H1 (cell line): ENCODE measurements at regions not wholly inside any gene's neighbourhood (a gene's known extent, or its start where the extent isn't known, plus 50 kb on each side); places are given as distances from the start of the nearest gene placed in this dataset.

ENCODE experiments used
- CTCF ChIA-PET: fragments of 300-600 bp; sonication (Branson Sonifier 250); formaldehyde crosslinking; loops from one replicate; lab custom pipeline; 2021; ENCODE audit not compliant: partially characterized antibody; lab: Charles Lee
- POLR2A ChIA-PET: fragments of 300-600 bp; sonication (Branson Sonifier 250); formaldehyde crosslinking; loops from one replicate; lab custom pipeline; 2021; ENCODE audit warnings: inconsistent platforms; ENCODE audit not compliant: partially characterized antibody; lab: Charles Lee
- DNase-seq, 2 experiments: peaks; one replicate each; pipeline versions ENCODE4 v3.0.0 to v3.0.0-alpha.2; 2010 to 2022; ENCODE audit warnings: low spot score in 2 of 2, low read depth in 1 of 2, mixed read lengths in 1 of 2
- FAIRE-seq: peaks from 2 replicates; lab custom pipeline; 2011; peaks lifted over from hg19 to GRCh38; lab: Jason Lieb, UNC
- H2AFZ ChIP-seq: 2 replicates; pipeline ENCODE4 v1.8.1; 2012; ENCODE audit warnings: low read length, inconsistent platforms
- H2AK5ac ChIP-seq: 2 replicates; pipeline ENCODE4 v1.6.1; 2013; ENCODE audit warnings: low read depth, low read length
- H2BK120ac ChIP-seq: replicated peaks from 2 replicates; pipeline ENCODE3; 2013; ENCODE audit warnings: low read depth, low read length, inconsistent platforms
- H2BK12ac ChIP-seq: 2 replicates; pipeline ENCODE4 v1.6.1; 2013; ENCODE audit warnings: low read depth, low read length
- H2BK15ac ChIP-seq: 2 replicates; pipeline ENCODE4 v1.6.1; 2013; ENCODE audit warnings: low read length
- H2BK20ac ChIP-seq: 2 replicates; pipeline ENCODE4 v1.6.1; 2013; ENCODE audit warnings: low read length
- H2BK5ac ChIP-seq: 2 replicates; pipeline ENCODE4 v1.6.1; 2013; ENCODE audit warnings: low read depth, low read length
- H3K14ac ChIP-seq: 2 replicates; pipeline ENCODE4 v1.6.1; 2013; ENCODE audit warnings: inconsistent platforms; ENCODE audit not compliant: insufficient read length
- H3K18ac ChIP-seq: 2 replicates; pipeline ENCODE4 v1.6.1; 2013; ENCODE audit warnings: low read length; ENCODE audit errors: extremely low read depth
- H3K23ac ChIP-seq: 2 replicates; pipeline ENCODE4 v1.6.1; 2013; ENCODE audit warnings: inconsistent platforms; ENCODE audit not compliant: insufficient read length
- H3K23me2 ChIP-seq: 2 replicates; pipeline ENCODE4 v1.6.1; 2013; ENCODE audit warnings: low read depth, low read length
- H3K27ac ChIP-seq: 2 replicates; pipeline ENCODE4 v1.6.1; 2011; ENCODE audit warnings: low read depth, low read length, inconsistent platforms
- H3K27me3 ChIP-seq, 4 experiments: replicated peaks in 1 of 4; 1 replicate in 1 of 4; 2 replicates in 3 of 4; pipeline versions ENCODE4 v1.6.1 to v1.8.1; 2011 to 2013; ENCODE audit warnings: low read length in 3 of 4, mild to moderate bottlenecking in 3 of 4, inconsistent platforms in 2 of 4, mixed read lengths in 2 of 4, moderate library complexity in 1 of 4; ENCODE audit not compliant: control insufficient read depth in 3 of 4, insufficient read depth in 3 of 4; ENCODE audit errors: extremely low read depth in 1 of 4
- H3K36me3 ChIP-seq, 4 experiments: 2 replicates each; pipeline versions ENCODE4 v1.6.1 to v1.8.1; 2011 to 2013; ENCODE audit warnings: mild to moderate bottlenecking in 4 of 4, low read length in 3 of 4, moderate library complexity in 2 of 4, control low read depth in 1 of 4, inconsistent platforms in 1 of 4; ENCODE audit not compliant: insufficient read depth in 4 of 4, control insufficient read depth in 2 of 4
- H3K4ac ChIP-seq: replicated peaks from 2 replicates; pipeline ENCODE3; 2013; ENCODE audit warnings: low read length, low read depth, mixed read lengths, inconsistent platforms; ENCODE audit not compliant: insufficient read length
- H3K4me1 ChIP-seq, 4 experiments: replicated peaks in 1 of 4; 1 replicate in 1 of 4; 2 replicates in 3 of 4; pipeline versions ENCODE4 v1.6.1 to v1.8.1; 2011 to 2013; ENCODE audit warnings: low read length in 3 of 4, inconsistent platforms in 2 of 4, mixed read lengths in 1 of 4; ENCODE audit not compliant: insufficient read depth in 4 of 4, control insufficient read depth in 3 of 4
- H3K4me2 ChIP-seq, 2 experiments: 2 replicates each; pipeline versions ENCODE4 v1.6.1 to v1.8.1; 2011 to 2013; ENCODE audit warnings: low read depth in 2 of 2, low read length in 2 of 2, control low read depth in 1 of 2, inconsistent platforms in 1 of 2, mild to moderate bottlenecking in 1 of 2; ENCODE audit not compliant: insufficient read depth in 1 of 2
- H3K4me3 ChIP-seq, 4 experiments: fragments of 200-600, 300-600 bp in 1 of 4; sonication (generic), shearing (Covaris generic), sonication (Bioruptor Twin) in 1 of 4; 2 replicates each; pipeline versions ENCODE4 v1.5.1 to v1.8.1; 2011 to 2016; ENCODE audit warnings: low read length in 4 of 4, low read depth in 3 of 4, control low read depth in 2 of 4, inconsistent platforms in 2 of 4, mild to moderate bottlenecking in 2 of 4, mixed read lengths in 1 of 4, moderate library complexity in 1 of 4; ENCODE audit not compliant: insufficient read depth in 2 of 4; ENCODE audit errors: extremely low read depth in 1 of 4
- H3K56ac ChIP-seq: replicated peaks from 2 replicates; pipeline ENCODE3; 2013; ENCODE audit warnings: low read depth, mild to moderate bottlenecking, mixed read lengths, low read length, inconsistent platforms; ENCODE audit not compliant: insufficient read length
- H3K79me1 ChIP-seq: 2 replicates; pipeline ENCODE4 v1.6.1; 2013; ENCODE audit warnings: low read depth, low read length, control low read depth
- H3K79me2 ChIP-seq, 2 experiments: 2 replicates each; pipeline versions ENCODE4 v1.6.1 to v1.8.1; 2012 to 2013; ENCODE audit warnings: low read length in 2 of 2, mild to moderate bottlenecking in 2 of 2, inconsistent platforms in 1 of 2; ENCODE audit not compliant: insufficient read depth in 2 of 2, control insufficient read depth in 1 of 2
- H3K9ac ChIP-seq, 4 experiments: replicated peaks in 1 of 4; 1 replicate in 1 of 4; 2 replicates in 3 of 4; pipeline versions ENCODE4 v1.6.1 to v1.8.1; 2011 to 2013; ENCODE audit warnings: low read depth in 3 of 4, low read length in 3 of 4, control low read depth in 2 of 4, mild to moderate bottlenecking in 2 of 4, moderate library complexity in 2 of 4, inconsistent platforms in 1 of 4; ENCODE audit errors: extremely low read depth in 1 of 4
- H3K9me3 ChIP-seq, 2 experiments: 2 replicates each; pipeline versions ENCODE4 v1.6.1 to v1.8.1; 2012 to 2013; ENCODE audit warnings: mild to moderate bottlenecking in 2 of 2, moderate library complexity in 2 of 2, control low read depth in 1 of 2, inconsistent platforms in 1 of 2, low read depth in 1 of 2, low read length in 1 of 2, mixed read lengths in 1 of 2; ENCODE audit not compliant: insufficient read depth in 2 of 2
- H4K20me1 ChIP-seq, 2 experiments: replicated peaks in 1 of 2; 2 replicates each; pipeline versions ENCODE3 to v1.8.1; 2011 to 2013; ENCODE audit warnings: inconsistent platforms in 2 of 2, low read length in 2 of 2, mild to moderate bottlenecking in 1 of 2; ENCODE audit not compliant: insufficient read depth in 2 of 2, control insufficient read depth in 1 of 2
- H4K5ac ChIP-seq: 2 replicates; pipeline ENCODE4 v1.6.1; 2013; ENCODE audit warnings: low read length, low read depth, mixed read lengths, inconsistent platforms; ENCODE audit not compliant: insufficient read length
- H4K8ac ChIP-seq: 2 replicates; pipeline ENCODE4 v1.8.0; 2013; ENCODE audit warnings: mild to moderate bottlenecking, moderate library complexity, low read length, inconsistent platforms; ENCODE audit not compliant: insufficient read depth; ENCODE audit errors: extremely low read depth
- H4K91ac ChIP-seq: replicated peaks from 2 replicates; pipeline ENCODE3; 2013; ENCODE audit warnings: low read length, mixed read lengths, inconsistent platforms; ENCODE audit not compliant: insufficient read length
- BACH1 ChIP-seq: IDR thresholded peaks from 2 replicates; pipeline ENCODE4 v1.6.1; 2012; ENCODE audit warnings: low read length, improper control_type of control experiment
- GTF2F1 ChIP-seq: IDR thresholded peaks from 2 replicates; pipeline ENCODE4 v1.6.1; 2012; ENCODE audit warnings: low read depth, low read length, improper control_type of control experiment, borderline replicate concordance
- HDAC2 ChIP-seq, 2 experiments: fragments of 300-600 bp in 1 of 2; sonication (generic) in 1 of 2; IDR thresholded peaks; 2 replicates each; pipeline ENCODE4 v1.6.1; 2011 to 2012; ENCODE audit warnings: low read depth in 2 of 2, low read length in 2 of 2, mild to moderate bottlenecking in 2 of 2, moderate library complexity in 2 of 2, borderline replicate concordance in 1 of 2, inconsistent platforms in 1 of 2
- KDM1A ChIP-seq: fragments of 200-600, 300-600 bp; sonication (generic); IDR thresholded peaks from 2 replicates; pipeline ENCODE4 v1.7.1; 2016; ENCODE audit warnings: mild to moderate bottlenecking, low read length, borderline replicate concordance
- KDM4A ChIP-seq: IDR thresholded peaks from one replicate; pipeline ENCODE4 v1.7.1; 2012; ENCODE audit warnings: low read depth, mild to moderate bottlenecking, moderate library complexity, low read length, inconsistent platforms; ENCODE audit not compliant: severe bottlenecking
- NANOG ChIP-seq: IDR thresholded peaks from 2 replicates; pipeline ENCODE4 v1.6.1; 2011; ENCODE audit warnings: low read length, low read depth, mild to moderate bottlenecking, inconsistent platforms; ENCODE audit not compliant: insufficient read depth, poor library complexity, severe bottlenecking
- POLR2A ChIP-seq, 2 experiments: IDR thresholded peaks; 1 replicate in 1 of 2; 2 replicates in 1 of 2; pipeline ENCODE4 v1.6.1; 2011; ENCODE audit warnings: low read depth in 2 of 2, low read length in 2 of 2, mild to moderate bottlenecking in 2 of 2; ENCODE audit errors: control extremely low read depth in 1 of 2
- POLR2AphosphoS5 ChIP-seq: IDR thresholded peaks from 2 replicates; pipeline ENCODE4 v1.6.1; 2011; ENCODE audit warnings: low read depth, low read length
- POU5F1 ChIP-seq: IDR thresholded peaks from 2 replicates; pipeline ENCODE4 v1.6.1; 2011; ENCODE audit warnings: low read depth, mild to moderate bottlenecking, low read length, moderate library complexity
- RAD21 ChIP-seq, 2 experiments: IDR thresholded peaks in 1 of 2; conservative IDR thresholded peaks in 1 of 2; 2 replicates each; pipeline ENCODE4 v1.6.1; 2011; ENCODE audit warnings: low read depth in 2 of 2, low read length in 2 of 2, improper control_type of control experiment in 1 of 2, inconsistent platforms in 1 of 2, mild to moderate bottlenecking in 1 of 2, moderate library complexity in 1 of 2
- RFX5 ChIP-seq: IDR thresholded peaks from 2 replicates; pipeline ENCODE4 v1.6.1; 2011; ENCODE audit warnings: low read depth, low read length, improper control_type of control experiment, borderline replicate concordance
- RXRA ChIP-seq: IDR thresholded peaks from 2 replicates; pipeline ENCODE4 v1.6.1; 2011; ENCODE audit warnings: low read depth, mild to moderate bottlenecking, low read length, moderate library complexity; ENCODE audit not compliant: insufficient read depth
- SUZ12 ChIP-seq: fragments of 200-600 bp; sonication (generic); IDR thresholded peaks from 2 replicates; pipeline ENCODE4 v1.6.1; 2012; ENCODE audit warnings: mild to moderate bottlenecking, inconsistent platforms, low read length, moderate library complexity, mixed read lengths
- TCF12 ChIP-seq: IDR thresholded peaks from 2 replicates; pipeline ENCODE4 v1.6.1; 2011; ENCODE audit warnings: low read depth, mild to moderate bottlenecking, low read length
- WGBS, 2 experiments: shearing (Covaris generic) in 1 of 2; methylation state at CpG; one replicate each; pipeline versions ENCODE4 v1.1.6 to v1.1.7; 2013 to 2015; ENCODE audit warnings: low lambda C conversion rate in 2 of 2, mixed read lengths in 2 of 2, inconsistent platforms in 1 of 2, low coverage in 1 of 2, missing lambda C conversion rate in 1 of 2; ENCODE audit not compliant: insufficient replicate concordance in 2 of 2, insufficient coverage in 1 of 2, insufficient read length in 1 of 2; ENCODE audit errors: extremely low coverage in 1 of 2, missing lambda C conversion rate in 1 of 2; 5-methylcytosine and 5-hydroxymethylcytosine counted together

- DNase-seq (no peak), FAIRE-seq (no peak)
- Histone ChIP-seq H2AFZ (no peak overlapping the region), H2BK15ac (no peak overlapping the region), H4K5ac (no peak overlapping the region), H2BK120ac (no peak overlapping the region), H3K27me3 (no peaks in the 10 kb centered on the region), H4K20me1 (no peaks in the 10 kb centered on the region), H3K18ac (no peak overlapping the region), H3K4ac (no peak overlapping the region), H3K56ac (no peak overlapping the region), H2BK20ac (no peak overlapping the region), H2AK5ac (no peak overlapping the region), H3K79me1 (no peaks in the 10 kb centered on the region), H4K8ac (no peak overlapping the region), H3K23me2 (no peaks in the 10 kb centered on the region), H3K4me1 (no peaks in the 10 kb centered on the region; a peak in 2 of 7 replicates), H2BK12ac (no peak overlapping the region), H3K9me3 (no peaks in the 10 kb centered on the region), H3K9ac (no peak overlapping the region), H3K79me2 (no peaks in the 10 kb centered on the region), H3K23ac (no peak overlapping the region), H3K4me2 (no peak overlapping the region), H4K91ac (no peak overlapping the region), H3K4me3 (no peak overlapping the region), H3K36me3 (no peaks in the 10 kb centered on the region), H3K14ac (no peak overlapping the region), H3K27ac (no peak overlapping the region), H2BK5ac (no peak overlapping the region)
- POLR2A ChIA-PET = no interaction called here
- CTCF ChIA-PET = interaction anchor here (0.8 kb wide), 1 partner anchor 174 kb away, joined by 3 read pairs; no protein-coding TSS in a partner anchor
- 85% methylated on average over 4 of the region's 4 CpGs; no CpG with 5 or more reads in 1 of the 2 experiments for WGBS, 2 experiments
- TF ChIP-seq POU5F1 (no peak), BACH1 (no peak), KDM4A (no peak), POLR2AphosphoS5 (no peak), SUZ12 (no peak), TCF12 (no peak), HDAC2 (IDR thresholded peaks at IDR 0.05; ENCODE audit: borderline replicate concordance in 1 of 2, low read depth in 2 of 2, low read length in 2 of 2) (no peak), POLR2A (IDR thresholded peaks at IDR 0.05; ENCODE audit: control extremely low read depth in 1 of 2, low read depth in 2 of 2, low read length in 2 of 2) (no peak), NANOG (no peak), RAD21 (IDR thresholded peaks at IDR 0.05 in 1 of 2, conservative IDR thresholded peaks at IDR 0.05 in 1 of 2; ENCODE audit: low read depth in 2 of 2, low read length in 2 of 2) (no peak), RXRA (no peak), GTF2F1 (no peak), KDM1A (no peak), RFX5 (no peak)
These were observed 244.3 kb upstream of the NRIP1 start for GRCh38 chr21:15309022-15309590.
